GM21447 (cell line): ENCODE measurements at regions not wholly inside any gene's neighbourhood (a gene's known extent, or its start where the extent isn't known, plus 50 kb on each side); places are given as distances from the start of the nearest gene placed in this dataset.
"Not testable (repeated sequence)": the region's sequence is repeated elsewhere in the genome, so short reads cannot be mapped to it uniquely, and the experiment has no call there.

ENCODE experiments used
- ATAC-seq: cut with Tn5 transposase; IDR thresholded peaks from one replicate; pipeline ENCODE4 v1.9.1; 2021; ENCODE audit not compliant: unreplicated experiment

- no peak for ATAC-seq
Observed at GRCh38 chr2:35606394-35606793, 749.2 kb upstream of the CRIM1 start.

GRCh38 chr2:35598310-35598709 lies 757.3 kb upstream of the CRIM1 start:
- ATAC-seq: no peak

- no peak for ATAC-seq
Observed at GRCh38 chr2:35591886-35592285, 763.7 kb upstream of the CRIM1 start.

GRCh38 chr2:35585972-35586371 lies 769.6 kb upstream of the CRIM1 start:
- ATAC-seq: no peak

- ATAC-seq: no peak
Observed at GRCh38 chr2:35582637-35583036, 772.9 kb upstream of the CRIM1 start.

- no peak for ATAC-seq
Observed at GRCh38 chr2:35580956-35581355, 774.6 kb upstream of the CRIM1 start.

GRCh38 chr2:35568574-35568973 lies 787.0 kb upstream of the CRIM1 start:
- not testable (repeated sequence) for ATAC-seq

- ATAC-seq: no peak
Observed at GRCh38 chr2:35562488-35562887, 793.1 kb upstream of the CRIM1 start.

- ATAC-seq: no peak
Observed at GRCh38 chr2:35548171-35548570, 807.4 kb upstream of the CRIM1 start.

GRCh38 chr2:35545301-35545700 lies 810.3 kb upstream of the CRIM1 start:
- no peak for ATAC-seq

- ATAC-seq: no peak
Observed at GRCh38 chr2:35538796-35539195, 816.8 kb upstream of the CRIM1 start.

- no peak for ATAC-seq
Observed at GRCh38 chr2:35530615-35531135, 824.9 kb upstream of the CRIM1 start.

GRCh38 chr2:35526741-35527140 lies 828.8 kb upstream of the CRIM1 start:
- ATAC-seq: no peak

GRCh38 chr2:35522450-35522849 lies 833.1 kb upstream of the CRIM1 start:
- ATAC-seq: no peak

GRCh38 chr2:35510636-35511035 lies 844.9 kb upstream of the CRIM1 start:
- no peak for ATAC-seq

GRCh38 chr2:35508601-35509000 lies 847.0 kb upstream of the CRIM1 start:
- ATAC-seq: no peak

GRCh38 chr2:35504419-35504818 lies 851.2 kb upstream of the CRIM1 start:
- no peak for ATAC-seq

- ATAC-seq: no peak
Observed at GRCh38 chr2:35503738-35504199, 851.8 kb upstream of the CRIM1 start.

GRCh38 chr2:35503311-35503710 lies 852.3 kb upstream of the CRIM1 start:
- ATAC-seq: no peak

- no peak for ATAC-seq
Observed at GRCh38 chr2:35501076-35501475, 854.5 kb upstream of the CRIM1 start.

- ATAC-seq: no peak
Observed at GRCh38 chr2:35496022-35496421, 859.6 kb upstream of the CRIM1 start.

- no peak for ATAC-seq
Observed at GRCh38 chr2:35495182-35495581, 860.4 kb upstream of the CRIM1 start.

- ATAC-seq: not testable (repeated sequence)
Observed at GRCh38 chr2:35478121-35478520, 877.5 kb upstream of the CRIM1 start.

GRCh38 chr2:35468245-35468644 lies 887.3 kb upstream of the CRIM1 start:
- ATAC-seq: no peak
